Prostate gland (tissue), 2 donors: ENCODE measurements at regions not wholly inside any gene's neighbourhood (a gene's known extent, or its start where the extent isn't known, plus 50 kb on each side); places are given as distances from the start of the nearest gene placed in this dataset.

ENCODE experiments used
- DNase-seq: peaks from one replicate; pipeline ENCODE4 v3.0.0-alpha.2; 2019; ENCODE audit warnings: low spot score
- H3K27ac ChIP-seq, 2 donors: fragments of 200-600 bp; sonication (generic); 2 replicates each; pipeline ENCODE4 v1.5.1; 2017 to 2019
- H3K27me3 ChIP-seq: fragments of 200-600 bp; sonication (generic); replicated peaks from 2 replicates; pipeline ENCODE4 v1.5.1; 2019; ENCODE audit not compliant: insufficient read depth
- H3K36me3 ChIP-seq, 2 donors: fragments of 200-600 bp; sonication (generic); 1 replicate in 1 of 2; 2 replicates in 1 of 2; pipeline versions ENCODE4 v1.5.1 to v1.8.1; 2017 to 2019
- H3K4me1 ChIP-seq: fragments of 200-600 bp; sonication (generic); replicated peaks from 2 replicates; pipeline ENCODE4 v1.5.1; 2019
- H3K4me3 ChIP-seq, 2 donors: fragments of 200-600 bp; sonication (generic); 2 replicates each; pipeline ENCODE4 v1.5.1; 2017 to 2019
- H3K9me3 ChIP-seq: fragments of 200-600 bp; sonication (generic); 2 replicates; pipeline ENCODE4 v1.5.1; 2017
- POLR2A ChIP-seq: fragments of 450-650 bp; IDR thresholded peaks from one replicate; pipeline ENCODE4 v1.6.1; 2016; ENCODE audit warnings: antibody characterized with exemption, mild to moderate bottlenecking
- POLR2AphosphoS5 ChIP-seq: sonication (generic); formaldehyde crosslinking; IDR thresholded peaks from one replicate; pipeline ENCODE4 v1.6.1; 2017; ENCODE audit warnings: antibody characterized with exemption
- WGBS: methylation state at CpG from one replicate; pipeline ENCODE4 v1.1.5; 2018; 5-methylcytosine and 5-hydroxymethylcytosine counted together
- intact Hi-C: fragments of 100-400 bp; cut with DNase I; formaldehyde crosslinking; loops from one replicate; pipeline ENCODE4 v1.14.2; 2022
- TF ChIP-seq, protein P1 (sequence below), 4 experiments: fragments of 200-600 bp in 2 of 4; fragments of 450-650 bp in 2 of 4; sonication (generic) in 2 of 4; IDR thresholded peaks; 1 replicate in 3 of 4; 2 replicates in 1 of 4; pipeline ENCODE4 v1.5.1; 2016 to 2019; ENCODE audit warnings: antibody characterized with exemption in 4 of 4, mild to moderate bottlenecking in 2 of 4, moderate library complexity in 2 of 4

- H3K36me3 ChIP-seq, result no peaks in the 10 kb centered on the region
- H3K27ac ChIP-seq, result no peak overlapping the region
- H3K27me3 ChIP-seq, result no peaks in the 10 kb centered on the region
- intact Hi-C loops, result no loop called here
- no peaks in the 10 kb centered on the region for H3K9me3 ChIP-seq
- TF ChIP-seq POLR2AphosphoS5, result no peak
- no peak for TF ChIP-seq POLR2A
- TF ChIP-seq, protein P1, sequence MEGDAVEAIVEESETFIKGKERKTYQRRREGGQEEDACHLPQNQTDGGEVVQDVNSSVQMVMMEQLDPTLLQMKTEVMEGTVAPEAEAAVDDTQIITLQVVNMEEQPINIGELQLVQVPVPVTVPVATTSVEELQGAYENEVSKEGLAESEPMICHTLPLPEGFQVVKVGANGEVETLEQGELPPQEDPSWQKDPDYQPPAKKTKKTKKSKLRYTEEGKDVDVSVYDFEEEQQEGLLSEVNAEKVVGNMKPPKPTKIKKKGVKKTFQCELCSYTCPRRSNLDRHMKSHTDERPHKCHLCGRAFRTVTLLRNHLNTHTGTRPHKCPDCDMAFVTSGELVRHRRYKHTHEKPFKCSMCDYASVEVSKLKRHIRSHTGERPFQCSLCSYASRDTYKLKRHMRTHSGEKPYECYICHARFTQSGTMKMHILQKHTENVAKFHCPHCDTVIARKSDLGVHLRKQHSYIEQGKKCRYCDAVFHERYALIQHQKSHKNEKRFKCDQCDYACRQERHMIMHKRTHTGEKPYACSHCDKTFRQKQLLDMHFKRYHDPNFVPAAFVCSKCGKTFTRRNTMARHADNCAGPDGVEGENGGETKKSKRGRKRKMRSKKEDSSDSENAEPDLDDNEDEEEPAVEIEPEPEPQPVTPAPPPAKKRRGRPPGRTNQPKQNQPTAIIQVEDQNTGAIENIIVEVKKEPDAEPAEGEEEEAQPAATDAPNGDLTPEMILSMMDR (IDR thresholded peaks at IDR 0.05), result no peak
- 80% methylated on average over 2 of the region's 2 CpGs for WGBS
- no peak overlapping the region for H3K4me3 ChIP-seq
- DNase-seq, result no peak
- no peaks in the 10 kb centered on the region for H3K4me1 ChIP-seq
Measured at GRCh38 chr3:190731596-190731995, 130.9 kb downstream of the GMNC start.

GRCh38 chr3:190728574-190729246 lies 133.8 kb downstream of the GMNC start:
- WGBS, result 78% methylated on average over 7 of the region's 7 CpGs
- H3K4me1 ChIP-seq, result no peaks in the 10 kb centered on the region
- H3K9me3 ChIP-seq, result no peaks in the 10 kb centered on the region
- no peak overlapping the region for H3K27ac ChIP-seq
- no peak for TF ChIP-seq POLR2A
- intact Hi-C loops, result no loop called here
- no peak overlapping the region for H3K4me3 ChIP-seq
- H3K36me3 ChIP-seq, result no peaks in the 10 kb centered on the region
- no peaks in the 10 kb centered on the region for H3K27me3 ChIP-seq
- DNase-seq, result no peak

DNA sequence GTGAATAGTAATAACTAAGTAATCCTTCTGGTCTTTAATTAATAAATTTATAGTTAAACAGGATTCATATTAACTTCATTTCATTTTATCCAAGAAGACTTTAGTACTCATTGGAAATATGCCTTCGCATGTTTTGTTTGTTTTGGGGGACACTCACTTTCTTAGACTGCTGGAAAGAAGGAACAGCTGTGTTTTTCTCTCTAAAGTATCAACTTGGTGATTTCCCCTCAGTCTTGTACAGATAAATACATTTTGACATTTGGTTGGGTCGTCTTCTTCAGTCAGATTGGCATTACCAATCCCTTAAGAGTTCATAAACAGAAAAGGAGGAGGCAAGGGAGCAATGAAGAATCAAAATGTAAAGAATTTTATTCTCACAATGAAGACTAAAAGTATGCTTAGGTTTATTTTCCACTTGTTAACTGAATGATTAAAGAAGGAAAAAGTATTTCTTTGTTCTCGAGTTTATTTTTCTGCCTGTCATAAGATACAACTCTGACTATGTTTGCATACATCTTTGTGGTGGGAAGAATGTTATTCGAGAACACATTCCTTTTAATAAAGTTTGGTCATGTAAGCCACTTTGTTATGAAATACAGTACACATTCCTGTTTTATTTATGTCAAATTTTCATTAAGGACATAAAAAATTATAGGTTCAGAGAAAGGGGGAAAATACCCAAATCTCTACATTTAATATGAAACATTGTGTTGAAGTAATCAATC lies 140.2 kb downstream of the GMNC start:
- Histone ChIP-seq H3K27me3 (no peaks in the 10 kb centered on the region), H3K27ac (no peak overlapping the region), H3K36me3 (no peaks in the 10 kb centered on the region), H3K4me3 (no peak overlapping the region), H3K9me3 (no peaks in the 10 kb centered on the region), H3K4me1 (no peaks in the 10 kb centered on the region)
- TF ChIP-seq, protein P1 (IDR thresholded peaks at IDR 0.05), result no peak
- TF ChIP-seq POLR2AphosphoS5 (no peak), POLR2A (no peak)
- WGBS, result 82% methylated on average over 4 of the region's 4 CpGs
- intact Hi-C loops, result no loop called here
- DNase-seq, result no peak

DNA sequence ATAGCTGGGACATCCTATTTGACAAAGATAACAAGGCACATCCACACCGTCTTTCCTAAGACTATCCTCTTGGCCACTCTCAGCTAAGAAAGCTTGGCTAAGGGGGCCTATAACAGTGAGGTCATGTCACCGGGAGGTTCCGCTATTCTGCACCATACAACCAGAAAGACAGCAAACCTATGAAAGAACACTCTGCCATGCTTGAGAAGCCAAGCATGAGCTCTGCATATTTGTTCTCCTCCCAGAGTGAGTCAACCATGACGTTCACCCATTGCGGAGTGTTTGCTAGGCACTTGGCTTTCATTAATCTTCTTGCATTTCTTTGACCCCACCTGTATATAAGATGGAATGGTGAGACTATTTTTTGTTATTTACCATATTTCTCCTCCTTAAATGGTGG lies 141.2 kb downstream of the GMNC start:
- TF ChIP-seq POLR2A (no peak), POLR2AphosphoS5 (no peak)
- TF ChIP-seq, protein P1 (IDR thresholded peaks at IDR 0.05), result no peak
- no peak overlapping the region for H3K4me3 ChIP-seq
- H3K36me3 ChIP-seq, result no peaks in the 10 kb centered on the region
- no peaks in the 10 kb centered on the region for H3K9me3 ChIP-seq
- H3K4me1 ChIP-seq, result no peaks in the 10 kb centered on the region
- no peaks in the 10 kb centered on the region for H3K27me3 ChIP-seq
- 93% methylated on average over 5 of the region's 5 CpGs for WGBS
- DNase-seq, result no peak
- intact Hi-C loops, result no loop called here
- no peak overlapping the region for H3K27ac ChIP-seq

- intact Hi-C loops, result no loop called here
- DNase-seq, result no peak
- TF ChIP-seq, protein P1 (IDR thresholded peaks at IDR 0.05), result no peak
- TF ChIP-seq POLR2AphosphoS5 (no peak), POLR2A (no peak)
Measured at GRCh38 chr3:190718671-190719070, 143.8 kb downstream of the GMNC start.

More at GRCh38 chr3:190718671-190719070, 143.8 kb downstream of the GMNC start:
- Histone ChIP-seq H3K9me3 (no peaks in the 10 kb centered on the region), H3K27ac (no peak overlapping the region), H3K27me3 (no peaks in the 10 kb centered on the region), H3K4me3 (no peak overlapping the region), H3K4me1 (no peaks in the 10 kb centered on the region), H3K36me3 (no peaks in the 10 kb centered on the region)
- 14% methylated on average over 4 of the region's 4 CpGs for WGBS
